HG03045 (cell line): ENCODE measurements at regions not wholly inside any gene's neighbourhood (a gene's known extent, or its start where the extent isn't known, plus 50 kb on each side); places are given as distances from the start of the nearest gene placed in this dataset.
"Not testable (repeated sequence)": the region's sequence is repeated elsewhere in the genome, so short reads cannot be mapped to it uniquely, and the experiment has no call there.

ENCODE experiments used
- ATAC-seq: cut with Tn5 transposase; IDR thresholded peaks from one replicate; pipeline ENCODE4 v1.9.1; 2021; ENCODE audit warnings: mild to moderate bottlenecking, moderate library complexity; ENCODE audit not compliant: unreplicated experiment

GRCh38 chr16:60304066-60304465, 1570.0 kb upstream of the GOT2 start:
- ATAC-seq: no peak

GRCh38 chr16:60302676-60303075, 1568.6 kb upstream of the GOT2 start:
- no peak for ATAC-seq

GRCh38 chr16:60302261-60302660, 1568.1 kb upstream of the GOT2 start:
- no peak for ATAC-seq

- ATAC-seq: no peak
Measured at GRCh38 chr16:60299241-60299776, 1565.2 kb upstream of the GOT2 start.

- no peak for ATAC-seq
Measured at GRCh38 chr16:60295451-60295850, 1561.3 kb upstream of the GOT2 start.

GRCh38 chr16:60285794-60286193, 1551.7 kb upstream of the GOT2 start:
- no peak for ATAC-seq

GRCh38 chr16:60279061-60279665, 1545.0 kb upstream of the GOT2 start:
- ATAC-seq: no peak

- ATAC-seq: no peak
Measured at GRCh38 chr16:60274431-60275019, 1540.4 kb upstream of the GOT2 start.

- no peak for ATAC-seq
Measured at GRCh38 chr16:60271781-60272180, 1537.7 kb upstream of the GOT2 start.

GRCh38 chr16:60271025-60271771, 1537.1 kb upstream of the GOT2 start:
- no peak for ATAC-seq

GRCh38 chr16:60261425-60261824, 1527.3 kb upstream of the GOT2 start:
- ATAC-seq: no peak

GRCh38 chr16:60259956-60260355, 1525.8 kb upstream of the GOT2 start:
- ATAC-seq: no peak

- ATAC-seq: no peak
Measured at GRCh38 chr16:60246086-60246485, 1512.0 kb upstream of the GOT2 start.

GRCh38 chr16:60241671-60242070, 1507.6 kb upstream of the GOT2 start:
- ATAC-seq: no peak

- no peak for ATAC-seq
Measured at GRCh38 chr16:60230666-60231065, 1496.5 kb upstream of the GOT2 start.

GRCh38 chr16:60225541-60225940, 1491.4 kb upstream of the GOT2 start:
- ATAC-seq: no peak

GRCh38 chr16:60217787-60218186, 1483.7 kb upstream of the GOT2 start:
- no peak for ATAC-seq

GRCh38 chr16:60214311-60214710, 1480.2 kb upstream of the GOT2 start:
- ATAC-seq: no peak

- ATAC-seq: no peak
Measured at GRCh38 chr16:60206516-60206915, 1472.4 kb upstream of the GOT2 start.

GRCh38 chr16:60204181-60204580, 1470.1 kb upstream of the GOT2 start:
- no peak for ATAC-seq

GRCh38 chr16:60203525-60204124, 1469.5 kb upstream of the GOT2 start:
- no peak for ATAC-seq

GRCh38 chr16:60200729-60201128, 1466.6 kb upstream of the GOT2 start:
- not testable (repeated sequence) for ATAC-seq
